ENCODE measurements at regions not wholly inside any gene's neighbourhood (a gene's known extent, or its start where the extent isn't known, plus 50 kb on each side); places are given as distances from the start of the nearest gene placed in this dataset.

DNA sequence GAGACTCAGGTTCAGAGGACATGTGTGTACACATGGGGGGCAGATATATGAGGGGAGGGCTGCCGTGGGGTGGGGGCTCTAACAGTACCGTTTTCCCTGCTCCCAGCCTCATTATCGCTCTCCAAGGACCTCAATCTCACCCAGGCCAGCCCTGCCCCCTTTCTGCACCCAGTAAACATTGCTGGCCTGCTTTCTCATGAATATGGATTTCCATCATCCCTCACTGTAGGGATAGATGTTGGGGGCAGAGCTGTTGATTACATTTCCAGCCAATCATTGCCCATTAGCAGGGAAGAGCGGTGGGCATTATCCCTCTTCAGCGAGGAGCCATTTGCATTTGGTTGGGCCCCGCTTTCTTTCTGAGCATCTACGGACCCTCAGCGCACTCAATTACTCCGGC is 273.8 kb downstream of the RPS6KC1 start:
- Mint-ChIP-seq H3K36me3 (ENCODE audit: insufficient read depth in 2 of 2) (no peaks in the 10 kb centered on the region), H3K4me3 (no peak overlapping the region), H3K4me1 (ENCODE audit: low read depth) (no peaks in the 10 kb centered on the region), H3K27me3 (ENCODE audit: low read depth) (peaks cover 7% of the 10 kb centered on the region), H3K27ac (no peak overlapping the region), H3K9me3 (no peaks in the 10 kb centered on the region)
- DNase-seq (no peak), ATAC-seq (replicated peaks in 1 of 2) (no peak)

GRCh38 chr1:213325482-213325881 is 274.4 kb downstream of the RPS6KC1 start:
- Mint-ChIP-seq H3K4me1 (ENCODE audit: low read depth) (no peaks in the 10 kb centered on the region), H3K27ac (no peak overlapping the region), H3K36me3 (ENCODE audit: insufficient read depth in 2 of 2) (no peaks in the 10 kb centered on the region), H3K9me3 (no peaks in the 10 kb centered on the region), H3K27me3 (ENCODE audit: low read depth) (peaks cover 7% of the 10 kb centered on the region), H3K4me3 (no peak overlapping the region)
- ATAC-seq (replicated peaks in 1 of 2) (no peak), DNase-seq (no peak)

- Mint-ChIP-seq H3K27me3 (ENCODE audit: low read depth) (peaks cover 7% of the 10 kb centered on the region), H3K4me3 (no peak overlapping the region), H3K27ac (no peak overlapping the region), H3K4me1 (ENCODE audit: low read depth) (no peaks in the 10 kb centered on the region), H3K9me3 (no peaks in the 10 kb centered on the region), H3K36me3 (ENCODE audit: insufficient read depth in 2 of 2) (no peaks in the 10 kb centered on the region)
- ATAC-seq (replicated peaks in 1 of 2) (no peak), DNase-seq (no peak)
Observed at GRCh38 chr1:213326281-213327016, 275.4 kb downstream of the RPS6KC1 start.

DNA sequence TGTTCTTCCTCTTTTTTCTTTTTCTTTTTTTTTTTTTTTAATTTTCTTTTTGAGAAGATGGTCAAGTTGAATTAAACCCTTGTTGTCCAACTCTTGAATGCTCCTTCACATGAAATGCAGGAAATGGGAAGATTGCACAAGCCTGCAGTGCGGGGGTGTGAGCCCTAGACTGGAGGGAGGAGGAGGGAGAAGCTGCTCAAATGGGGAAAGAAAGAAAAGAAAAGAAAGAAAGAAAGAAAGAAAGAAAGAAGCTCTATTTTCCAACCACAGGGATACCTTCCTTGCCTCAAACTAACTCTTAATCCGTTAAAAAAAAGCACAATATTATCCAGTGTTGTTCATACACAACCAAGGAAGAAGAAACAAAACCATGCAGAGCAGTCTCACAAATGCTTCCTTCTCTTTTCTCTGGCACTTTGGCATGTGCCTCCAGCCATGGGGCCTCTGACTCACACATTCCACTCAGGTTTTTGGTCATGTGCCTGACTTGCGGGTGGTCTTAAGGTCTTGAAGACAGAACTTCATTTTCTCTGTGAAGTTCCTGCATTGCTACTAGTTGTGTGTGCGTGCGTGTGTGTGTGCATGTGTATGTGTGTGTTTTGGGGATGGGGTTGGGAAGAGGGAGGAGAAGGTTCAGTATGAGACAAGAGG is 276.1 kb downstream of the RPS6KC1 start:
- Mint-ChIP-seq H3K36me3 (ENCODE audit: insufficient read depth in 2 of 2) (no peaks in the 10 kb centered on the region), H3K9me3 (no peaks in the 10 kb centered on the region), H3K4me1 (ENCODE audit: low read depth) (no peaks in the 10 kb centered on the region), H3K27me3 (ENCODE audit: low read depth) (peaks cover 7% of the 10 kb centered on the region), H3K27ac (no peak overlapping the region), H3K4me3 (no peak overlapping the region)
- DNase-seq: no peak
- no peak for ATAC-seq (replicated peaks in 1 of 2)

- Mint-ChIP-seq H3K36me3 (ENCODE audit: insufficient read depth in 2 of 2) (no peaks in the 10 kb centered on the region), H3K9me3 (no peaks in the 10 kb centered on the region), H3K27ac (no peak overlapping the region), H3K4me1 (ENCODE audit: low read depth) (no peaks in the 10 kb centered on the region), H3K27me3 (ENCODE audit: low read depth) (peaks cover 7% of the 10 kb centered on the region), H3K4me3 (no peak overlapping the region)
- ATAC-seq (replicated peaks in 1 of 2): no peak
- DNase-seq: no peak
Observed at GRCh38 chr1:213329406-213330008, 278.5 kb downstream of the RPS6KC1 start.

DNA sequence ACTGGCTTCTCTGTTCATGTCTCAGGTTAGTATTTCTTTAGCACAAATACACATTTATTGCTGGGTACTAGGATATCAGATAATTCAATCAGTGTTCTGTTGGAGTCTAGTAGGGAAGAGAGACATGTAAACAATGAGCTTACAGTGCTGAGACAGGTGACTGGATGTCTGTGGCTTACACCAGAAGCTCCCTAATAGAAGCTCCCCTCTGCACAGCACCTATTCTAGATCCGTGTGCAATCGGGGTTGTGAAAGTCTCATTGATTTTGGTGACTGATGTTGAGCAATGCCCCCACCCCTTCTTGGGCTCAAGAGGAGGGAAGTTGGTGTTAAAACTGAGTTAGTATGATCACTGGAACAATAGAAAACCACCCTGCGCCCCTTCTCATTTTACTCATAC is 279.2 kb downstream of the RPS6KC1 start:
- DNase-seq (no peak), ATAC-seq (replicated peaks in 1 of 2) (no peak)
- H3K27me3 Mint-ChIP-seq (ENCODE audit: low read depth): peaks cover 7% of the 10 kb centered on the region

GRCh38 chr1:213331631-213332175 is 280.7 kb downstream of the RPS6KC1 start:
- Mint-ChIP-seq H3K36me3 (ENCODE audit: insufficient read depth in 2 of 2) (no peaks in the 10 kb centered on the region), H3K4me1 (ENCODE audit: low read depth) (no peaks in the 10 kb centered on the region), H3K4me3 (no peak overlapping the region), H3K9me3 (no peaks in the 10 kb centered on the region), H3K27ac (no peak overlapping the region), H3K27me3 (ENCODE audit: low read depth) (peaks cover 7% of the 10 kb centered on the region)
- DNase-seq (no peak), ATAC-seq (replicated peaks in 1 of 2) (no peak)

More for the DNA sequence above, 279.2 kb downstream of the RPS6KC1 start:
- Mint-ChIP-seq H3K4me3 (no peak overlapping the region), H3K27ac (no peak overlapping the region), H3K36me3 (ENCODE audit: insufficient read depth in 2 of 2) (no peaks in the 10 kb centered on the region), H3K4me1 (ENCODE audit: low read depth) (no peaks in the 10 kb centered on the region), H3K9me3 (no peaks in the 10 kb centered on the region)

GRCh38 chr1:213332491-213332890 is 281.4 kb downstream of the RPS6KC1 start:
- ATAC-seq (replicated peaks in 1 of 2) (no peak), DNase-seq (no peak)
- Mint-ChIP-seq H3K36me3 (ENCODE audit: insufficient read depth in 2 of 2) (no peaks in the 10 kb centered on the region), H3K4me3 (no peak overlapping the region), H3K27me3 (ENCODE audit: low read depth) (peaks cover 3% of the 10 kb centered on the region), H3K4me1 (ENCODE audit: low read depth) (no peaks in the 10 kb centered on the region), H3K9me3 (no peaks in the 10 kb centered on the region), H3K27ac (no peak overlapping the region)

DNA sequence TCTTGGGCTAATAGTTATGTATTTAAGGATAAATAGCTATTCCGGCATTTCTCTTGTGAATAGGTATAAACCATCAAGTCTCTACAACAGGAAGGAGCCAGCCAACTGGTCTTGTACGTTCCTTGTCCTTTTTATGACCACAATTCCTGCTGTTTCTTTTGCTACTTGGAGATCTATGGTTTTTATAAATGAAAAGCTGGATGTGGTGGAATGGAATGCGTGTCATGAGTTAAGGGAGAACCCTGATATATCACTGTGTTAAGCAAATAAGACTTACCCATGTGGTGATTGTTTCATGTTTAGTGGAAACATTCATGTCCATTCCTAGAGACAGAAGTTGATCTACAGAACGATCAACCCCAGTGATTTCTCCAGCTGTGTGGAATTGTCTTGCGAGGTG is 282.1 kb downstream of the RPS6KC1 start:
- H3K9me3 Mint-ChIP-seq: no peaks in the 10 kb centered on the region
- H3K27ac Mint-ChIP-seq: no peak overlapping the region
- no peaks in the 10 kb centered on the region for H3K27me3 Mint-ChIP-seq (ENCODE audit: low read depth)
- no peak for DNase-seq
- no peaks in the 10 kb centered on the region for H3K36me3 Mint-ChIP-seq (ENCODE audit: insufficient read depth in 2 of 2)
- no peak for ATAC-seq (replicated peaks in 1 of 2)
- no peaks in the 10 kb centered on the region for H3K4me1 Mint-ChIP-seq (ENCODE audit: low read depth)
- no peak overlapping the region for H3K4me3 Mint-ChIP-seq

- Mint-ChIP-seq H3K9me3 (no peaks in the 10 kb centered on the region), H3K36me3 (ENCODE audit: insufficient read depth in 2 of 2) (no peaks in the 10 kb centered on the region), H3K4me3 (no peak overlapping the region), H3K27ac (no peak overlapping the region), H3K27me3 (ENCODE audit: low read depth) (no peaks in the 10 kb centered on the region), H3K4me1 (ENCODE audit: low read depth) (no peaks in the 10 kb centered on the region)
- DNase-seq: no peak
- ATAC-seq (replicated peaks in 1 of 2): no peak
Observed at GRCh38 chr1:213335084-213335483, 284.0 kb downstream of the RPS6KC1 start.

GRCh38 chr1:213337025-213337678 is 286.1 kb downstream of the RPS6KC1 start:
- Mint-ChIP-seq H3K4me3 (no peak overlapping the region), H3K36me3 (ENCODE audit: insufficient read depth in 2 of 2) (no peaks in the 10 kb centered on the region), H3K27ac (no peak overlapping the region), H3K9me3 (peaks cover 0 to 2% of the 10 kb centered on the region in 2 donors), H3K4me1 (ENCODE audit: low read depth) (no peaks in the 10 kb centered on the region), H3K27me3 (ENCODE audit: low read depth) (no peaks in the 10 kb centered on the region)
- ATAC-seq (replicated peaks in 1 of 2) (no peak), DNase-seq (no peak)

DNA sequence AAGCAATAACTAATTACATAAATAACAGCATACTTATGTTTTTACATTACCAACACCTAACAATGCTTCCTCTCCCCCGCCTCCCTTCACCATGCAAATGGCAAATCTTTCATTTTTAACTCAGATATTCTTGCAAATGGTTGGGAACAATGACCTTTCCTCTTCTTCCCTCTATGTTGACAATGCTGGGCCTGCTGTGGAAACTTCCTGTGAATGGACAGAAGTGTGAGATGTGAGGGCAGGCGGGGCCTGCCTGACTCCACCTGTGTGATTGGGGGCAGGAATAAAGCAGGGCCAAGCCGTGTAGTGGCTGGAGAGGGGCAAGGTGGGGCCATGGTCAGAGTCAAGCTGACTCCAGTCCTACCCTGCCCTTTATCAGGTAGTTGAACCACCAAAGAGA is 289.6 kb downstream of the RPS6KC1 start:
- H3K36me3 Mint-ChIP-seq (ENCODE audit: insufficient read depth in 2 of 2): no peaks in the 10 kb centered on the region
- ATAC-seq (replicated peaks in 1 of 2) (no peak), DNase-seq (no peak)
- no peaks in the 10 kb centered on the region for H3K27me3 Mint-ChIP-seq (ENCODE audit: low read depth)
- no peaks in the 10 kb centered on the region for H3K4me1 Mint-ChIP-seq (ENCODE audit: low read depth)
- H3K9me3 Mint-ChIP-seq: peaks cover 0 to 2% of the 10 kb centered on the region in 2 donors
- H3K4me3 Mint-ChIP-seq: no peak overlapping the region
- H3K27ac Mint-ChIP-seq: no peak overlapping the region

DNA sequence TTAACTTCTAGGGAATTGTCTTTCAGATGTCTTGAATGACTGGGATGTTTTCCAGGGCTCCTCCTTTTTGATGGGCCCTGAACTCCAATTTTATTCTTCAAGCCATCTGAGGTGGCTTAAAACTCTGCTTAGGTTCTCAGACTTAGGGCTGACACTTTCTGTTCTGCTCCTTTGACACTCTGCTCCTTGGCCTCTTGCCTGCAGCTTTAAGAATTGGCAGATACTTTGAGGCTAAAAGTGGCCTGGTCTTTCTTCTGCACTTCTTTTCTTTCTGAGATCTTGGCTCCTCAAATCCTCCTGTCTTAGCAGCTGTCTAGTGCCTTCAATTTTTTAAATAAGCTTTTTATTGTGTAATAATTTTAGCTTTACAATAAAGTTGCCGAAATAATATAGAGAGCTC is 294.6 kb downstream of the RPS6KC1 start:
- no peak overlapping the region for H3K4me3 Mint-ChIP-seq
- H3K27ac Mint-ChIP-seq: no peak overlapping the region
- ATAC-seq (replicated peaks in 1 of 2) (no peak), DNase-seq (no peak)
- no peaks in the 10 kb centered on the region for H3K27me3 Mint-ChIP-seq (ENCODE audit: low read depth)
- H3K36me3 Mint-ChIP-seq (ENCODE audit: insufficient read depth in 2 of 2): no peaks in the 10 kb centered on the region
- H3K4me1 Mint-ChIP-seq (ENCODE audit: low read depth): no peaks in the 10 kb centered on the region
- peaks cover 2% of the 10 kb centered on the region in 2 donors for H3K9me3 Mint-ChIP-seq

Measured in activated T-cell treated with anti-CD3 and anti-CD28 coated beads, Interleukin-2, amount 50 U/mL, for 72 hours (primary cell).